Daoy (cell line): ENCODE measurements at regions not wholly inside any gene's neighbourhood (a gene's known extent, or its start where the extent isn't known, plus 50 kb on each side); places are given as distances from the start of the nearest gene placed in this dataset.

Experiments used
- DNase-seq: peaks from one replicate; pipeline ENCODE4 v3.0.0-alpha.2; 2015; ENCODE audit warnings: low read depth

DNA sequence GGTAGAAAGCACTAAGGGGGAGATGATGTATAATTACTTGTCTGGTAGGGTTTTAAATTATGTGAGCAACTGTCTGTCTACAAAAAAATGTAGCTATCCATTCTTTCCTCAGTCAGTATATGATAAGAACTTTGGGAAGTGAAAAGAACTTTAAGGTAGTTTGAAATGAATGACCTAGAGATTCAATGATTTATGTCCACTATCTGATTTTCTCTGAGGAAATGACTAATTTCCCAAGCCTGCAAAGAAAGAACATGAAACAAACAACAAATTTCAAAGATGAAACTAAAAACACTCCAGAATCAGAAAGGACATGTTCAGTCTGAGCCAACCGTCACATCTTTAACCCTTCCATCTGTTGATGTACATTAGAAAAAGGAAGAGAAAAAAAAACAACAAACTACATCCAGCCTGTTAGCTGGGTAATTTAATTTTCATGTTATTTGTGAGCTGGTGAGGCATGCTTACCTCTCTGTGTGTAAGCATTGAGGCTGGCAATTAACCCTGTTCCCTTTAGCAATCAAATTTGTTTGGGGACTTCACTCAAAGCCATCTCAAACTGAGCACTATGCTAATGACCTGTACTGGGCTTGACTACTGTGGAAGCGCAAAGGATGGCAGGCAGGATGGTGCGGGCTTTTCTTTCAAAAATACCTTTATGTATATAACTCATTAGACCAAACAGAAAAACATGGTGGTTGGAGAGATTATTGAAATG lies 220.1 kb downstream of the TUSC7 start:
- DNase-seq, result no peak

DNA sequence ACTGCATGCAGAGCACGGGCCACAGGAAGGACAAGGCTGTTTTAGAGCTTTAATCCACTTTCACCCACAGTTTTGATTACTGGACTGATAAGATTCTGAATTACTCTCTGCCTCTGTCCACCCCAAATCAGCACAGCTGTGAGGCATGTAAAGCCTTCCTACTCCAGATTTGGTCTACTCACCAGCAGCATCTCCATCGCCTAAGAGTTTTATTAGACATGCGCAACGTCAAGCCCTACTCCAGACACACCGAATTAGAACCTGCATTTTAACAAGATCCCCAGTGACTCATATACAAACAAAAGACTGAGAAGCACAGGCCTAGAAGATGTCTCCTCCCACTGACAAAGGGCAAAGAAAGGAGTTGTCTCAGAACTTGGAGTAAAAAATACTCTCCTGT lies 221.2 kb downstream of the TUSC7 start:
- DNase-seq, result peak; percentile 15

DNA sequence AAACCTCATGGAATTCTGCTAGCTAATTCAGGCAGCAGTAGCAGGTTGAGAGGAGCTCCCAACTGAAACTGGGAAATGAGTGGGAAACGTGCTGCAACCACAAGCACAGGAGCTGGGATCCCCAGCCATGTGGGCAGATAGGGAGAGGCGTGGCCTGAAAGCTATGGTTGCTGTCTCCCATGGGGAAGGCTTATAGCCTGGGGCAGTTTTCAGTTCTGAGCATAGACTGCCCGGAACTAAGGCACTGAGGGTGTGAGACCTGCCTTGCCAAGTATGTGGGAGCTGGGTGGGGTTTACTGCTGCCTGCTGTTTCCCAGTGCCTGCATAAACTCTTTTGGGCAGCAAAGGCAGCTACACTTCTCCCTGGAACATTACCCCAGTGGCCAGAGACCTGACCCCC lies 229.5 kb downstream of the TUSC7 start:
- peak; percentile 3 for DNase-seq

DNA sequence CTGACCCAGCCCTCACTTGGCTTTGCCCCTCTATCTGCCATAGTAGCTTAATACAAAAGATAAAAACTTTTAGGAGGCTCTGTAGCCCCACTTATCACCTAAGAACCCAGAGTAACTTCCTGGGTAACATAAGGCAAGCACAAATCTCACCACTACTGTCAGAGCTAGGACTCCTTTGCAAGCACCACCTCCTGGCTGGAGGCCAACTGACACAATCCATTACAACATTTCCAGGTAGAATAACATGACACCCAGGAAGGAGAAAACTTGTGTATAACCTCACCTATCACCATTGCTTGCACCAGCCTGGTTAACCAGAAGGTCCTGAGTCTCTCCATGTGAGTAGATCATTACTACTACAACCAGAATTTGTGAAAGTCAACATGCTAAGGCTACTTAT lies 230.0 kb downstream of the TUSC7 start:
- no peak for DNase-seq

DNA sequence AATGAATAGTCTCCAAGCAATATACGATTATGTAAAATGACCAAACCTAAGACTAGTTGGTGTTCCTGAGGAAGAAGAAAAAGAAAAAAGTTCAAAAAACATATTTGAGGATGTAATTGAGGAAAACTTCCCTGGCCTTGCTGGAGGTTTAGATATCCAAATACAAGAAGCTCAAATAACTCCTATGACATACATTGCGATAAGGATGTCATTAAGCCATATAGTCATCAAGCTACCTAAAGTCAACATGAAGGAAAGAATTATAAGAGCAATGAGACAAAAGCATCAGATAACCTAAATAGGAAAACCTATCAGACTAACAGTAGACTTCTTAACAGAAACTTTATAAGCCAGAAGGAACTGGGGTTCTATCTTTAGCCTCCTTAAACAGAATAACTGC lies 231.1 kb downstream of the TUSC7 start:
- DNase-seq, result no peak

DNA sequence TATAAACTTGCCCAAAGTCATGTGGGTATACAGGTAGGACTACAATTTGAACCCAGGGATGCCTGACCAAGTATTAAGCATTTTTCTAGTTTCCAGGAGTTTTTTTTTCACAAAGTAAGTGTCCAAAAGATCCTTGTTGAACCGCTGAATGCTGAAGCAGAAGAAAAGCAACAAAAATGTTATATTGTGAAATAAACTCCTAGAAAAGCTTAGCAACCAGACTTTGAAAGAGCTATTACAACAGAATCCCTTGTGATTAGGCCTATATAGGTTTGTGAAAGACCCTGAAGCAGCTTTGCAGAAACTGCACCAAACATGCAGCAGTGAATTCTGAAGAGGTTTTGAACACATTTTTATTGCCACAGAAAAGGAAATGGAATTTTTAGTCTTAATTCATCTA lies 236.8 kb downstream of the TUSC7 start:
- no peak for DNase-seq

DNA sequence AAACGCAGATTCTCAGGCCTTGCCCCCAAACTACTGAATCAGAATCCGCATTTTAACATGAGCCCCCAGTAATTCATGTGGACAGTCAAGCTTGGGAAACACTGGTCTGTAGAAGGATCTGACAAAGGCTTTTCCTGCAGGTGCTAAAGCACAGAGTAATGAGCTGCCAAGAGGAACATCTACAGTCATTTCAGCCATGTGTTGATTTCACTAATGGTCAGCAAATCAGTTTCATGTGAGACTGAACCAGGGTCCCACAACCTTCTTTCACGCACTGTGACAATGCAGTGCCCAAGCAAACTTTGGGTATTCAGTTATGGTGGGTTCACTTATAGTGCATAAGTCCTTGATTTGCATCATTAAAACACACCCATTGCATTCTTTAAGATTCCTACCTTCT lies 237.6 kb downstream of the TUSC7 start:
- no peak for DNase-seq

DNA sequence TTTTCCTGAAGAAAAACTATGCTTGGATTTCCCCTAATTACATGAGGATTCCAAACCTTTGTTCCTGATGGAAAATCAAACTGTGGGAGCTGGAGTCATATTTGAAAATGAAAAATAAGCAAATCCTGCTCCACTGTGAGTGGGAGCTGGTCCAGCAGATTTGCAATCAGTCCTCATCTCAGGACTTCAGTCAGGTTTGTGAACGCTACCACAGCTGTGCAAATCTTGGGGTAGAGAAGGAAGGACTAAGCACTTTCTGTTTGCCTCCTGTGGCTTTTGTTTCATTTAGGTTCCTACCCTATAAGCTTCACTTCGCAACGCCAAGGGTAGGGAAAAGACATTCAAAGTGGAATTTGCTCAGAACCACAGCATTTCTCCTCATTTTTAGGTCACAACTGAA lies 238.2 kb downstream of the TUSC7 start:
- DNase-seq, result no peak

DNA sequence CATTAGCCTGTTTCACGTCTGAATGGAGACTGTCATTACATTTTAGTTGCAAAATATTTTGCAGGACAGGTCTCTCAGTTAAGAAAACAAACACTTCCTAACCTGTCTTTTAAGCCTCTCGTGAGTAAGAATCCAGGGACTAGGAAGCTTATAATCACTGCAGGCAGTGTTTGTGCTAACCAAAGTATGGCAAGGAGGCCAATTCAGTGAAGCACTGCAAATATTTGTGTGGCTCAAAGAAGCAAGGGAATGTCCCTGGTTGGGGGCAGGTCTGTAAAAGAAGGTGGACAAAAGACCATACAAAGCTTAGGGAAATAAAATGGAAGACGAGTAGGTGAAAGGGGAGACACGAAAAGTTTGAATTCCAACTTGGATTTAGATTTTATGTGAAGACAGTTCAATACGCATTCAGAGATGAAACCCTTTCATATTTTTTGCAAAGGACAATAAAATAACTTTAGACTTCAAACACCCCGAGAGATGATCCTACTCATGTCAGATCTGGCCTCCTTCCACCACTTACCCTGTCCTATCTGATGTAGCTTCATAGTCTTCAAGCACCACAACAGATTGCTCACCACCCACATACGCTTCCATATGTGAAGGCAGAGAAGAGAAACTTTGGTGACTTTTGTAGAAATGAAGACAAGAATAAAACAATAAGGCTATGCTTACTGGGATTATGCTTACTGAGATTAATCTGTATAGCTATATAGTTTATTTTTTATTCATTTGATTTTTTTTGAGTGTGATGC lies 240.9 kb downstream of the TUSC7 start:
- DNase-seq, result no peak

DNA sequence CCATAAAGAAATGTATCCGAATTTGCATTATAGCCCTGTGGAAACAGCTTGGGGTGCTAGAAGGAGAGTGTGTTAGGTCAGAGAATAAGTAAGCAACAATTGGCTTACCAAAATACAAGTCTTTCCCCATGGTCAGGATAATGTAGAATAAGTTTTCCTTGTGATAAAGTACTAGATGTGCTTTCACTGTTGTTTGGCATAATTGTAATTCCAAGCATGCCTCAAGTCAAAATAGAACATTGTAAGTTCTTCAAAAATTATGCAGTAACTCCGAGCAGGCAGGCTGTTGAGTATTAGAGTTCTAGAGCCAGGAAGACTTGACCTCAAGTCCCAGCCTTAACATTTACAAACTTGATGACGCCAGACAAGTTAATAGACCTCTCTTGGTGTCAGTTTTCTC lies 242.0 kb downstream of the TUSC7 start:
- no peak for DNase-seq

DNA sequence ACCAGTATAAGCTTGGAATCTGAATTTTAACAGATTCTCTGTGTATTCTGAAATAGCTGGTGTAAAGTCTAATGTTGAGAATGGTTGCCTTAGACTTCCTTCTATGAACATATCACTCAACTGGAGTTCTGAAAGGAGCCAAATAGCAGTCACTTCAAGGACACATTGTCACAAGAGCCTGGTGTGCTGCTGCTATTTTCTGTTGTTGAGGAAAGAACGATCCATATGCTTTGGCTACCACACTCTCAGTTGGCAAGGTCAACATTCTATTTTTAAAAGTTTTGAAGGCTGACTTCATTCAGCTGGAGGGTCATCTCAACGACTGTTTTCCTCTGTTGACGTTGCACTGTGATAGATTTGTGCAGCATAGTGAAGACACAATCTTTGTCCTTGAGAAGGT lies 248.7 kb downstream of the TUSC7 start:
- DNase-seq, result no peak

DNA sequence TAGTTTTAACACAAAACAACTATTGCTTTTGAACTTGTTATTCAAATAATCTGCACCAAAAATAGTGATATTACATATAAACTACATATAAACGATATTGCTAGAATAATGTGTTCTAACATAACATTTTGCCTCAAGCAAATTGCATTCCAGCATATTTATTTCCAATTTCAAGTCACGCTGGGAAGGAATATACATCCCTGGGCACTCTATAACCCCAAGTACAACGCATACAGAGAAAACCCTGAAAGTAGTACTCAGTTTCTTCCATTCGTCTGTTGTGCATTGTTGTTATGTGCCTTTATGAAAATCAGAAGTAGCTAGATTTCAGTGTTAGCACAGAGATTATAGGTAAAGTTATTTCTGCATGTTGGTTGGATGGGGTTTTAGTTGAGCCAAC lies 251.5 kb downstream of the TUSC7 start:
- no peak for DNase-seq

DNA sequence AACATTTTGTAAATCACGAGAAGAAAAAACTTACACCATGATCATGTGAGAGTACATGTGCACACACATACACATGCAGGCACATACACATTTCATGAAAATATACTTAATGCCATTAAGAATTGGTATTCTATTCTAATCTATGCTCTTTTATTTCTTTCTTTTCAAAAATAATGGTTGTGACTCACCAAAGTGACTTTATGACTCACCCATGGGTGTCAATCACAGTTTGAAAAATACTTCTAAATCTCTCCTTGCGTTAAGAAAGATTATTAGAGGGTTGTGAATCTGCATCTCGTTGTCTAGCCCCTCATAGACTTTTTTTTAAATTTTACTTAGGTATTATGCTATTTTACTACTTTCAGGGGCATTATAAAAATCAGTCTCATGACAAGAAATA lies 254.2 kb downstream of the TUSC7 start:
- DNase-seq, result no peak

DNA sequence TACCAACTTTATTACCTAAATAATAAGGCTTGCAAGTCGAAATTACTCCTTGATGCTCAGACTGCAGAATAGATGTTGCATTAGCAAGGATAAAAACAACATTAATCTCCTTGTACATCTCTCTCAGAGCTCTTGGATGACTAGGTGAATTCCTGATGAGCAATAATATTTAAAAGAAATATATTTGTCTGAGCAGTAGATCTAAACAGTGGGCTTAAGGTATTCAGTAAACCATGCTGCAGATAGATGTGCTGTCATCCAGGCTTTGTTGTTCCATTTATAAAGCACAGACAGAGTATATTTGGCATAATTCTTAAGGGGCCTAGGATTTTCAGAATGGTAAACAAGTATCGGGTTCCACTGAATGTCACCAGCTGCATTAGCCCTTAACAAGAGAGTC lies 257.1 kb downstream of the TUSC7 start:
- DNase-seq, result no peak

DNA sequence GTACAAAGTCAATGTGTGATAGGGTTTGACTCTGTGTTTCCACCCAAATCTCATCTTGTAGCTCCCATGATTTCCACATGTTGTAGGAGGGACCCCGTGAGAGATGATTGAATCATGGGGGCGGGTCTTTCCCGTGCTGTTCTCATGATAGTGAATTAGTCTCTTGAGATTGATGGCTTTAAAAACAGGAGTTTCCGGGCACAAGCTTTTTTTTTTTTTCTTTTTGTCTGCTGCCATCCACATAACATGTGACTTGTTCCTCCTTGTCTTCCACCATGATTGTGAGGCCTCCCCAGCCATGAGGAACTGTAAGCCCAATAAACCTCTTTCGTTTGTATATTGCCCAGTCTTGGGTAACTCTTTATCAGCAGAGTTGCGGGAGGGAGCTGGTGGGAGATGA lies 259.6 kb downstream of the TUSC7 start:
- no peak for DNase-seq

DNA sequence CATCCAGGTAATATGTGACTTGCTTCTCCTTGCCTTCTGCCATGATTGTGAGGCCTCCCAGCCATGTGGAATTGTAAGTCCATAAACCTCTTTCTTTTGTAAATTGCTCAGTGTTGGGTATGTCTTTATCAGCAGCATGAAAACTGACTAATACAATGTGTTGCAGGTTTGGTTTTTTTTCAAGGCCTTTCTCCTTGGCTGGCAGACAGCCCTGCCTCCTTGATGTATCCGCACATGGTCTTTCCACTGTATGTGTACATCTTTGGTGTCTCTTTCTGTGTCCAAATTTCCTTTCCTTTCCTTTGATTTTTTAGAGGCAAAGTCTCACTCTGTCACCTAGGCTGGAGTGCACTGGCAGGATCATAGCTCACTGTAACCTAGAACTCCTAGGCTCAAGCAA lies 260.1 kb downstream of the TUSC7 start:
- DNase-seq, result no peak

DNA sequence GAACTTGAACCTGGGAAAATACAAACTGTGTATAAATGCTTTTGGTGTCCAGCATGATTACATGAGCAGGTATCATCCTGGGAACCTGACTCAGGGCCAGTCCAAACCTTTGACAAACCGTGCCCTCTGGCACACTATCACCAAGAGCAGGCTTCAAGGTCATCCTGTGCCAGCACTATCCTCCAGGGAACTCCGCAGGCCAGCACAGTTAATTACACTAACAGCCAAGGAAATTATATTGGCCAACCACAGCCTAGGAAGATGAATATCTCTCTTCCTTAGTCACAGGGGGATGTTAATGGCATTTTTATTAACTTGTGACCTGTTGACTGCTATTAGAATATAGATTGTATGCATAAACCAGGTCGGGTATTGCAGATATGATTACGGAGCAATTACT lies 262.0 kb downstream of the TUSC7 start:
- DNase-seq, result no peak

DNA sequence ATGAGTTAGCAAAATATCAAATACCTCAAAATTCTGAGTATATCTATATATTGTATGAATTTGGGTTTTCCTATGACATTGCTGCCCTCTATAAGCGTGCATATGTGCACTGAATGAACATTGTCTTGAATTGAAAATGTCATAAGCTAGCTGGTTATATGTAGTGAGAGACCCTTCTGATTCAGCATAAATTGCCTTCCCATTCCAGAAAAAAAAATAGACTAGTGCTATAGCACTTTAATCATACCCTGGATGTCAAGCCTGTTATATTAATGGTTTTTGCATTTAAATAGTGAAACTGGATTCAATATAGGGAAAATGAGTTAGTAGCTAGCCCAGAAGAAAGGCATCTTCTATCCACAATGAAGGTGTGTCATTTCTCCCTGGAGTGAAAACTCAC lies 265.1 kb downstream of the TUSC7 start:
- DNase-seq, result no peak

DNA sequence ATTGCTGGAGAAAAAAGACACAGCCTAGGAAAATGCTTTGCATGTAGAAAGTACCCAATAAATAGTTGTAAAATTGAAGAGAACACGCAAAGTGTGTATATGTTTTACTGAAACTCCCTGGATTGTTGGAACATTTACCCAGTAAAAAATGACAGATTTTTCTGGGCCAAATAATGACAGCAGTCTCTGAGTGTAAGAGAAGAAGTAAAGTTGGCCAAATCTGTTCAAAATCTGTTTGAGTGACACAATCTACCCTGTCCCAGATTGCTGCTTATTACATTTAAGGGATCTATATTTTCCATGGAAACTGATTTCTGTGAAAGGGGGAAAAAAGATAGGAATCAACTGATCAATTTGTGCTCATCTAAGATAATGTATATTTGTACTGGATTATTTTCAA lies 267.9 kb downstream of the TUSC7 start:
- no peak for DNase-seq

DNA sequence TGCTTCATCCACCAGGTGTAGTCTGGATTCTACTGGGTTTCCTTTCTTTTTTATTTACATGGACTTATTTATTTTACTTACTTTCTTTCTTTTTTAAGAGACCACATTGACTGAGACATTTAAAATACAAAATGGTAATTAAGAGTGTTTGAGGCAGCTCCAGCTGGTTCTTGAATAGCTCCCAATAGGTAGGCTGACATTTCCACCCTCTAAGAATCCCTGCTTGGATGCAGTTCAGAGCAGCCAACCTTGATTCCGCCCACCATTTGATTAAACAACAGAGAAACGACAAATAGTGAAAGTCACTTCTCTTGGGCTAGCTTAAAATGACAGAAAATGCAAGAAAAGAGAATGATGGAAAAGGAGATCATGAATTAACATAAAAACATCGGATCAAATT lies 270.5 kb downstream of the TUSC7 start:
- DNase-seq, result no peak

DNA sequence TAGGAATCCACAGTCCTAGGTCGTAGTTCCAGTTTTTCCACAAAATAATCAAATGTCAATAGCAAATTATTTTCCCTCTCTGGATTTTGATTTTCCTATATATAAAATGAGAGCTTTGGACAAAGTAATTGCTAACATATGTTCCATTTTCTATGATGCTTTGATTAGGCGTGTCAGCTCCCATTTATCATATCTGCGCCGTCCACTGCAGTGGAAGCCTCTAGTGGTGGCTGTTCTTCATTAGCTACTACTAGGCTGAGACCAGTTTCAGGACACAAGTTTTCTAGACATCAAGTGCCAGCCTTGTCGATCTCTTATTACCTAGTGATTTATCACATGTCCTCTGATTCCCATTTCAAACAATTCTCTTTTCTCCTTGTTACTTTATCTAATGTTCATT lies 271.5 kb downstream of the TUSC7 start:
- DNase-seq, result no peak

DNA sequence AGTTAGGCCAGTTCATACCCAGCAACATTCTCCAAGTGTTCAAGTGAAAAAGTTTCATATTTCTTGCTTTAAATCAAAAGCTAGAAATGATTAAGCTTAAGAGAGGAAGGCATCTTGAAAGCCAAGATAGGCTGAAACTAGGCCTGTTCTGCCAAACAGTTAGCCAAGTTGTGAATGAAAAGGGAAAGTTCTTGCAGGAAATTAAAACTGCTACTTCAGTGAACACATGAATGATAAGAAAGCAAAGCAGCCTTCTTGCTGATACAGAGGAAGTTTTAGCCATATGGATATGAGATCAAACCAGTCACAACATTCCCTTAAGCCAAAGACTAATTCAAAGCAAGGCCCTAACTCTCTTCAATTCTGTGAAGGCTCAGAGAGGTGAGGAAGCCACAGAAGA lies 274.7 kb downstream of the TUSC7 start:
- DNase-seq, result no peak

DNA sequence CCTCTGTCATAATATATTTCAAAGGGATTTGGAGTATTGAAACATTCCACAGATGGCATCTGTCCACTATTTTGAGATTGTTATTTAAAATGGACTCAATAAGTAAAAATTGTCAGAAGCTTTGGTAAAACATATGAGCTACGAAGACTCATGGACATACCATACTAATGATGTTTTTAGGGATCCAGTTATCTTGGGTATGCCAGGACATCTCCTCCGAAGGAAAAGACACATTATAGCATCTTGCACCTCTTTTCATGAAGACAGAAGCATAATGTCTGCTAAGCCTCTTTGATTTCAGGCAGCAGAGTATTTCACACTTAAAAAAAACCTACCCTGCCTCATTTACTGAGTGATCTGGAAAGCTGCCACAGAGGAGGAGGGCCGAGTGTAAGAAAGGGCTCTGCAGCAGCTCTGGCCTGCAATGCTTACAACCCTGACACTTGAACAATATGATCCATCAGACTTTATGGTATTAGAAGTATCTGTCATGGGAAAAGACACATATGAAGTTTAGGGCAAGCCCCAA lies 284.8 kb downstream of the TUSC7 start:
- DNase-seq, result no peak

DNA sequence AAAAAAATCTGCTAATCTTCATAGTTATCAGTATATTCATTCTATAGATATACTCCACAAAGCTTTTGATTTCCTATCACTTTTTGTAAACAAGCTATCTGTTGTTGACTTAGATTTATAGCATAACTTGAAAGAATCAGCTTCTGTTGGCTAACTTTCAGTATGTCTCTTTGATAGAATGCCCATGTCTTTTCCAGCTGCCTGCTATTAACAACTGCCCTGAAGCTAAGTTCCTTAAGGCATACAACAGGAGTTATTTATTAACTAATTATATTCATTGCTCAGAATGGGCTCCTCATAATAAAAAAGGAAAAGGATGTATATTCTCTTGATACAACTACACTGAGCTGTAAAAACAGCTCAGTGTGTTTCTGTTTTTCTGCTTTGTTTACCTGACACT lies 293.9 kb downstream of the TUSC7 start:
- DNase-seq, result no peak
